ENCODE measurements at regions not wholly inside any gene's neighbourhood (a gene's known extent, or its start where the extent isn't known, plus 50 kb on each side); places are given as distances from the start of the nearest gene placed in this dataset.

DNA sequence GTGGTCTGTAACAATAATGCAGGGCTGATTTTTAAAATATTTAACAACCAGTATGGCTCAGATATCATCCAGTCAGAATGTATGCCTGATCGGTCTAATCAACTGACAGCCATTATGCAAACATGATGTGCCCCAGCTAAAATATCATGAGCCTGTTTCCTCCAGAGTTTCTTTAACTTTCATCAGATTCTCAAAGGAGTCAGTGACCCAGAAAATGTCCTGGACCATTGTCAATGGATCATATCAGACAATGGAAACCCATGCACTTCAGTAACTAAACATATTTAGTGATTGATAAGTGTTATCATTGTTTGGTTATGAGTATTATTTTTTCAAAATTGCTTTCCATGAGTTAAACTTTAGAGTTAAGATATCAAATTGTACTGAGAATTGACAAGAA, 173.5 kb downstream of the LMBRD1 start:
- Mint-ChIP-seq H3K27ac (no peak overlapping the region), H3K36me3 (ENCODE audit: low read depth) (no peaks in the 10 kb centered on the region), H3K27me3 (ENCODE audit: insufficient read depth) (no peaks in the 10 kb centered on the region), H3K4me1 (ENCODE audit: low read depth) (no peaks in the 10 kb centered on the region), H3K9me3 (peaks cover 16% of the 10 kb centered on the region; the same call in 1 of the 2 replicates), H3K4me3 (no peak overlapping the region)
- TF ChIP-seq, protein P1, sequence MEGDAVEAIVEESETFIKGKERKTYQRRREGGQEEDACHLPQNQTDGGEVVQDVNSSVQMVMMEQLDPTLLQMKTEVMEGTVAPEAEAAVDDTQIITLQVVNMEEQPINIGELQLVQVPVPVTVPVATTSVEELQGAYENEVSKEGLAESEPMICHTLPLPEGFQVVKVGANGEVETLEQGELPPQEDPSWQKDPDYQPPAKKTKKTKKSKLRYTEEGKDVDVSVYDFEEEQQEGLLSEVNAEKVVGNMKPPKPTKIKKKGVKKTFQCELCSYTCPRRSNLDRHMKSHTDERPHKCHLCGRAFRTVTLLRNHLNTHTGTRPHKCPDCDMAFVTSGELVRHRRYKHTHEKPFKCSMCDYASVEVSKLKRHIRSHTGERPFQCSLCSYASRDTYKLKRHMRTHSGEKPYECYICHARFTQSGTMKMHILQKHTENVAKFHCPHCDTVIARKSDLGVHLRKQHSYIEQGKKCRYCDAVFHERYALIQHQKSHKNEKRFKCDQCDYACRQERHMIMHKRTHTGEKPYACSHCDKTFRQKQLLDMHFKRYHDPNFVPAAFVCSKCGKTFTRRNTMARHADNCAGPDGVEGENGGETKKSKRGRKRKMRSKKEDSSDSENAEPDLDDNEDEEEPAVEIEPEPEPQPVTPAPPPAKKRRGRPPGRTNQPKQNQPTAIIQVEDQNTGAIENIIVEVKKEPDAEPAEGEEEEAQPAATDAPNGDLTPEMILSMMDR (IDR thresholded peaks at IDR 0.05): no peak
- DNase-seq: no peak

DNA sequence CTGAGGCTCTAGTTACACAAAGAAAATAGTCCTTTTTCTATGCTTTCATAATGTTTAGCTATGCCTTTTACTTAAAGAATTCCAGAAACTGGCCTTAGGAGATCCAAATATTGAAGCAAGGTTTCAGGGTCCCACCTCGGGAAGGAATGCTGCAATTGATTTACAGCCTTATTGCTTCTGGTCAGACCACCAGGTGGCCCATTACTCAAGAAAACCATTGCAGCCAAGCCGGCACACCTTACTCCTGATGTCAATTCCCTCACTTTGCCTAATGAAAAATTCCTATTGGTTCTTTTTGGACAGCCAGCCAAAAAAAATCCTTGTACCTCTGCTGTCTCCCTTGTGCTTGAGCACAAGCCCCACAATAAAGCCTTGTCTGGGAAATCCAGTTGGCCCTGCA, 173.9 kb downstream of the LMBRD1 start:
- TF ChIP-seq, protein P1 (IDR thresholded peaks at IDR 0.05): no peak
- no peak overlapping the region for H3K27ac Mint-ChIP-seq
- H3K4me3 Mint-ChIP-seq: no peak overlapping the region
- no peaks in the 10 kb centered on the region for H3K27me3 Mint-ChIP-seq (ENCODE audit: insufficient read depth)
- H3K9me3 Mint-ChIP-seq: peaks cover 16% of the 10 kb centered on the region; the same call in 1 of the 2 replicates
- no peaks in the 10 kb centered on the region for H3K4me1 Mint-ChIP-seq (ENCODE audit: low read depth)
- H3K36me3 Mint-ChIP-seq (ENCODE audit: low read depth): no peaks in the 10 kb centered on the region
- no peak for DNase-seq

DNA sequence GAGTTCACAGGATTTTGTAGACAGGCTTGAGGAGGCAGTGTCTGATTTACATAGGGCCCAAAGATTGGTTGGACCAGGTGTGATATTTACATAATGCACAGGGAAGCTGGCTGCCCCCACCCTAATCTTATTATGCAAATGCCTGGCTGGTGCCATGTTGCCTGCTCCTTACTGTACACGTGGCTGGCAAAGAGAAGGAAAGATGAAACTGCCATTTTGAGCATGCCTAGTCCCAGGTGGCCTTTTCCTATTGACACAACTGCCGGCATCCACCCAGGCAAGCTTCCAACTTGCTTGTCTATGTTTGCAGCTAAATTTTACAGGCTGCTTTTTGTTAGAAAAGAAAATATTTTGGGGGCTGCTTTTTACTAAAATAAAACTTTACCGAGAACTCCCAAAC, 174.6 kb downstream of the LMBRD1 start:
- Mint-ChIP-seq H3K27me3 (ENCODE audit: insufficient read depth) (no peaks in the 10 kb centered on the region), H3K4me3 (no peak overlapping the region), H3K36me3 (ENCODE audit: low read depth) (no peaks in the 10 kb centered on the region), H3K27ac (no peak overlapping the region), H3K4me1 (ENCODE audit: low read depth) (no peaks in the 10 kb centered on the region), H3K9me3 (peaks cover 11% of the 10 kb centered on the region; the same call in 1 of the 2 replicates)
- no peak for DNase-seq
- TF ChIP-seq, protein P1 (IDR thresholded peaks at IDR 0.05): no peak

DNA sequence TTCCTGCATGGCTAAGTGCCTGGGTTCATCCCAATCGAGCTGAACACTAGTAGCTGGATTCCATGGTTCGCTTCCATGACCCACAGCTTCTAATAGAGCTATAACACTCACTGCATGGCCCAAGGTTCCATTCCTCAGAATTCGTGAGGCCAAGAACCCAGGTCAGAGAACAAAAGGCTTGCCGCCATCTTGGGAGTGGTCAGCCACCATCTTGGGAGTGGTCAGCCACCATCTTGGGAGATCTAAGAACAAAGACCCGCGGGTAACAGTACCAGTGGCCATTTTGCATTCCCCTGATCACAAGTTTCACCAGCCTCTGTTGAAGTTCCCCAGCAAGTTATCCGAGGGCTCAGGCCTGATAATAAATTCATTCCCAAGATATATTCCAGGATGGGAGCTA, 179.6 kb downstream of the LMBRD1 start:
- Mint-ChIP-seq H3K27me3 (ENCODE audit: insufficient read depth) (no peaks in the 10 kb centered on the region), H3K9me3 (peaks cover 5% of the 10 kb centered on the region), H3K4me1 (ENCODE audit: low read depth) (no peaks in the 10 kb centered on the region), H3K36me3 (ENCODE audit: low read depth) (no peaks in the 10 kb centered on the region), H3K4me3 (no peak overlapping the region), H3K27ac (no peak overlapping the region)
- DNase-seq: no peak
- TF ChIP-seq, protein P1 (IDR thresholded peaks at IDR 0.05): no peak

DNA sequence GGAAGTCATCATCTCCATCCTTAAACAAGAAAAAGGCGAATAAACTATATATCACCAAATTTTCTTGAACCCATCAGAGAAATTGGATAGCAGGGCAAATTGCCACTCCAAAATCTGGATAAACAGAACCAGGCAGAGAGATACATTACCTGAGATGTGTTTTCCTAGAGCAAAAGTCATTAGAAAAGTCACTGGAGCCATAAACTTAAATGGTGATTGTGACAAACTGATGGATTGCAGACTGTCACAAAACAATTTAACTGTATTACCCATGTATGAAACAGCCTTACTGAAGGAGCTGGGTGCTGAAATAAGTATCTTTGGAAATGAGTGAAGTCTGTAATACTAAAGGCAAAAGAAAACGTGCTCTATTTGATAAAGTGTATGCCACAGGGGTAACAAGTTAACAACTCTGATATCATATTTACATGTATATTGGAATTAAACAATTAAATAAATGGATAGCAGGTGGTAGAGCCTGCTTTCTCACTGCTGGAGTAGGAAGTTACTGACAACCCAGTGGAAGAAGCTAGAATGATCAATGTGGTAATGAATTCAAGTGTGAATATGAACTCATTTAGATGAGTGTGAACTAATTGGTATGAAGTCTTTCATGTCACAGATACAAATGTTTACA, 186.9 kb downstream of the LMBRD1 start:
- no peaks in the 10 kb centered on the region for H3K4me1 Mint-ChIP-seq (ENCODE audit: low read depth)
- no peak overlapping the region for H3K27ac Mint-ChIP-seq
- no peaks in the 10 kb centered on the region for H3K27me3 Mint-ChIP-seq (ENCODE audit: insufficient read depth)
- TF ChIP-seq, protein P1 (IDR thresholded peaks at IDR 0.05): no peak
- no peak overlapping the region for H3K4me3 Mint-ChIP-seq
- DNase-seq: no peak
- peaks cover 9% of the 10 kb centered on the region for H3K9me3 Mint-ChIP-seq
- 0 out of 2 replicates have a peak, but pooled peaks cover 3% of the 10 kb centered on the region for H3K36me3 Mint-ChIP-seq (ENCODE audit: low read depth)
